ENCODE measurements at regions not wholly inside any gene's neighbourhood (a gene's known extent, or its start where the extent isn't known, plus 50 kb on each side); places are given as distances from the start of the nearest gene placed in this dataset.
A peak's percentile ranks its signal among the peaks of the same experiment; 100 is the strongest.

- DNase-seq (ENCODE audit: low read depth) = no peak
- H3K4me3 ChIP-seq (ENCODE audit: low read depth, low read length) = no peak overlapping the region
Observed at GRCh38 chr9:1454616-1455347, 404.6 kb downstream of the DMRT2 start.

GRCh38 chr9:1455766-1456165 lies 405.6 kb downstream of the DMRT2 start:
- DNase-seq (ENCODE audit: low read depth) = no peak
- H3K4me3 ChIP-seq (ENCODE audit: low read depth, low read length) = no peak overlapping the region

- no peak overlapping the region for H3K4me3 ChIP-seq (ENCODE audit: low read depth, low read length)
- no peak for DNase-seq (ENCODE audit: low read depth)
Observed at GRCh38 chr9:1456301-1457024, 406.3 kb downstream of the DMRT2 start.

GRCh38 chr9:1457460-1457859 lies 407.3 kb downstream of the DMRT2 start:
- DNase-seq (ENCODE audit: low read depth) = no peak
- no peak overlapping the region for H3K4me3 ChIP-seq (ENCODE audit: low read depth, low read length)

GRCh38 chr9:1458503-1458902 lies 408.3 kb downstream of the DMRT2 start:
- H3K4me3 ChIP-seq (ENCODE audit: low read depth, low read length) = no peak overlapping the region
- DNase-seq (ENCODE audit: low read depth) = peak; percentile 70

GRCh38 chr9:1460143-1460769 lies 410.1 kb downstream of the DMRT2 start:
- H3K4me3 ChIP-seq (ENCODE audit: low read depth, low read length) = no peak overlapping the region
- no peak for DNase-seq (ENCODE audit: low read depth)

GRCh38 chr9:1461812-1462211 lies 411.7 kb downstream of the DMRT2 start:
- DNase-seq (ENCODE audit: low read depth) = no peak
- no peak overlapping the region for H3K4me3 ChIP-seq (ENCODE audit: low read depth, low read length)

GRCh38 chr9:1462626-1463308 lies 412.6 kb downstream of the DMRT2 start:
- DNase-seq (ENCODE audit: low read depth) = no peak
- H3K4me3 ChIP-seq (ENCODE audit: low read depth, low read length) = no peak overlapping the region

GRCh38 chr9:1469996-1470395 lies 419.8 kb downstream of the DMRT2 start:
- no peak overlapping the region for H3K4me3 ChIP-seq (ENCODE audit: low read depth, low read length)
- no peak for DNase-seq (ENCODE audit: low read depth)

GRCh38 chr9:1473956-1474634 lies 423.9 kb downstream of the DMRT2 start:
- DNase-seq (ENCODE audit: low read depth) = no peak

GRCh38 chr9:1474671-1475070 lies 424.5 kb downstream of the DMRT2 start:
- H3K4me3 ChIP-seq (ENCODE audit: low read depth, low read length) = no peak overlapping the region
- DNase-seq (ENCODE audit: low read depth) = no peak

More at GRCh38 chr9:1473956-1474634, 423.9 kb downstream of the DMRT2 start:
- H3K4me3 ChIP-seq (ENCODE audit: low read depth, low read length) = no peak overlapping the region

- peak; percentile 10 for DNase-seq (ENCODE audit: low read depth)
- H3K4me3 ChIP-seq (ENCODE audit: low read depth, low read length) = no peak overlapping the region
Observed at GRCh38 chr9:1490341-1491232, 440.4 kb downstream of the DMRT2 start.

GRCh38 chr9:1492156-1492555 lies 442.0 kb downstream of the DMRT2 start:
- no peak for DNase-seq (ENCODE audit: low read depth)
- no peak overlapping the region for H3K4me3 ChIP-seq (ENCODE audit: low read depth, low read length)

- no peak overlapping the region for H3K4me3 ChIP-seq (ENCODE audit: low read depth, low read length)
- DNase-seq (ENCODE audit: low read depth) = no peak
Observed at GRCh38 chr9:1495282-1496030, 445.3 kb downstream of the DMRT2 start.

- DNase-seq (ENCODE audit: low read depth) = no peak
- H3K4me3 ChIP-seq (ENCODE audit: low read depth, low read length) = no peak overlapping the region
Observed at GRCh38 chr9:1505489-1505888, 455.3 kb downstream of the DMRT2 start.

- no peak overlapping the region for H3K4me3 ChIP-seq (ENCODE audit: low read depth, low read length)
- no peak for DNase-seq (ENCODE audit: low read depth)
Observed at GRCh38 chr9:1510712-1511111, 460.6 kb downstream of the DMRT2 start.

- no peak for DNase-seq (ENCODE audit: low read depth)
- H3K4me3 ChIP-seq (ENCODE audit: low read depth, low read length) = no peak overlapping the region
Observed at GRCh38 chr9:1513105-1513504, 462.9 kb downstream of the DMRT2 start.

- no peak for DNase-seq (ENCODE audit: low read depth)
- no peak overlapping the region for H3K4me3 ChIP-seq (ENCODE audit: low read depth, low read length)
Observed at GRCh38 chr9:1514250-1514649, 464.1 kb downstream of the DMRT2 start.

Data from skeletal muscle cell (primary cell).